ENCODE measurements at regions not wholly inside any gene's neighbourhood (a gene's known extent, or its start where the extent isn't known, plus 50 kb on each side); places are given as distances from the start of the nearest gene placed in this dataset.

DNA sequence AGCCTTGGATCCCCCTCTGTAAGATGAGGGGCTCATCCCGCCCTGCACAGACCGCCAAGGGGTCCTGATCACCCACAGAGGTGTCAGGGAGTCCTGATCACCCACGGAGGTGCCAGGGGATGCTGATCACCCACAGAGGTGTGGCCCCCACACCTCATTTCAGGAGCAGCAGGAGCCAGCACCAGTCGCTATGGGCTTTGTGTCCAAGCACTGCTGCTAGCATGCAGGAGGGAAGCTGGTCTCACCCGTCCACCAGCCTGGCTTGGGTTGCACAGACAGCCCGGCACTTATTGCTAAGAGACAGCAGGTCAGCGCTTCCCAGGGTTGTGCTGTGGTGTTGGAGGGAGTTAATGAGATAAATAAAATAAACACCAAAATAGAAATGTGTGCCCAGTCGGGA is 88.5 kb downstream of the ADRA2C start:
- no peaks in the 10 kb centered on the region for H3K9me3 ChIP-seq (ENCODE audit: low read length)
- H3K4me3 ChIP-seq (ENCODE audit: low read depth, low read length, poor library complexity, severe bottlenecking) = no peak overlapping the region
- H3K27ac ChIP-seq (ENCODE audit: low read depth, low read length, poor library complexity, severe bottlenecking) = no peak overlapping the region
- ChIA-PET POLR2A (no interaction called here), CTCF (ENCODE audit: unreplicated experiment) (interaction anchor here (0.6 kb wide), 1 partner anchor 28 kb away, joined by 3 read pairs; no protein-coding TSS in a partner anchor)
- H4K20me1 ChIP-seq (ENCODE audit: insufficient read depth, low read length) = no peaks in the 10 kb centered on the region
- TF ChIP-seq EZH2phosphoT487 (IDR thresholded peaks at IDR 0.05; ENCODE audit: borderline replicate concordance, low read depth, low read length) (no peak), CTCF (conservative IDR thresholded peaks at IDR 0.05; ENCODE audit: low read length) (no peak)
- H3K36me3 ChIP-seq (ENCODE audit: insufficient read depth, low read length) = no peaks in the 10 kb centered on the region
- no peak overlapping the region for H2AFZ ChIP-seq (ENCODE audit: low read length)
- BruUV-seq (replicated peaks) = no TSS peak
- H3K9me2 ChIP-seq (ENCODE audit: insufficient read depth, low read length) = no peaks in the 10 kb centered on the region
- no peaks in the 10 kb centered on the region for H3K79me2 ChIP-seq (ENCODE audit: insufficient read depth, low read depth, low read length)
- DNase-seq (ENCODE audit: low spot score) = no peak
- no peak overlapping the region for H3K4me2 ChIP-seq (ENCODE audit: low read length)
- intact Hi-C loops (cut with micrococcal nuclease; ENCODE audit: unreplicated experiment) = no loop called here
- no peaks in the 10 kb centered on the region for H3K4me1 ChIP-seq (ENCODE audit: insufficient read depth, low read length, poor library complexity, severe bottlenecking)

GRCh38 chr4:3855646-3856045 is 89.5 kb downstream of the ADRA2C start:
- ChIA-PET CTCF (ENCODE audit: unreplicated experiment) (no interaction called here), POLR2A (no interaction called here)
- H4K20me1 ChIP-seq (ENCODE audit: insufficient read depth, low read length) = no peaks in the 10 kb centered on the region
- TF ChIP-seq CTCF (conservative IDR thresholded peaks at IDR 0.05; ENCODE audit: low read length) (no peak), EZH2phosphoT487 (IDR thresholded peaks at IDR 0.05; ENCODE audit: borderline replicate concordance, low read depth, low read length) (no peak)
- no peaks in the 10 kb centered on the region for H3K9me3 ChIP-seq (ENCODE audit: low read length)
- no peaks in the 10 kb centered on the region for H3K9me2 ChIP-seq (ENCODE audit: insufficient read depth, low read length)
- no peak overlapping the region for H3K27ac ChIP-seq (ENCODE audit: low read depth, low read length, poor library complexity, severe bottlenecking)
- DNase-seq (ENCODE audit: low spot score) = no peak
- BruUV-seq (replicated peaks) = no TSS peak
- H3K4me2 ChIP-seq (ENCODE audit: low read length) = no peak overlapping the region
- H3K36me3 ChIP-seq (ENCODE audit: insufficient read depth, low read length) = no peaks in the 10 kb centered on the region
- no peak overlapping the region for H2AFZ ChIP-seq (ENCODE audit: low read length)
- H3K79me2 ChIP-seq (ENCODE audit: insufficient read depth, low read depth, low read length) = no peaks in the 10 kb centered on the region
- intact Hi-C loops (cut with micrococcal nuclease; ENCODE audit: unreplicated experiment) = no loop called here
- H3K4me3 ChIP-seq (ENCODE audit: low read depth, low read length, poor library complexity, severe bottlenecking) = no peak overlapping the region
- H3K4me1 ChIP-seq (ENCODE audit: insufficient read depth, low read length, poor library complexity, severe bottlenecking) = no peaks in the 10 kb centered on the region

GRCh38 chr4:3856604-3857204 is 90.5 kb downstream of the ADRA2C start:
- Histone ChIP-seq H3K27ac (ENCODE audit: low read depth, low read length, poor library complexity, severe bottlenecking) (no peak overlapping the region), H3K9me3 (ENCODE audit: low read length) (no peaks in the 10 kb centered on the region), H2AFZ (ENCODE audit: low read length) (no peak overlapping the region), H3K4me1 (ENCODE audit: insufficient read depth, low read length, poor library complexity, severe bottlenecking) (no peaks in the 10 kb centered on the region), H3K9me2 (ENCODE audit: insufficient read depth, low read length) (no peaks in the 10 kb centered on the region), H4K20me1 (ENCODE audit: insufficient read depth, low read length) (no peaks in the 10 kb centered on the region), H3K36me3 (ENCODE audit: insufficient read depth, low read length) (no peaks in the 10 kb centered on the region), H3K79me2 (ENCODE audit: insufficient read depth, low read depth, low read length) (no peaks in the 10 kb centered on the region), H3K4me3 (ENCODE audit: low read depth, low read length, poor library complexity, severe bottlenecking) (no peak overlapping the region), H3K4me2 (ENCODE audit: low read length) (no peak overlapping the region)
- ChIA-PET CTCF (ENCODE audit: unreplicated experiment) (interaction anchor here (0.8 kb wide), 1 partner anchor 14 kb away, joined by 3 read pairs; no protein-coding TSS in a partner anchor), POLR2A (no interaction called here)
- intact Hi-C loops (cut with micrococcal nuclease; ENCODE audit: unreplicated experiment) = no loop called here
- TF ChIP-seq CTCF (conservative IDR thresholded peaks at IDR 0.05; ENCODE audit: low read length) (no peak), EZH2phosphoT487 (IDR thresholded peaks at IDR 0.05; ENCODE audit: borderline replicate concordance, low read depth, low read length) (no peak)
- DNase-seq (ENCODE audit: low spot score) = no peak
- no TSS peak for BruUV-seq (replicated peaks)

Measured in OCI-LY7 (cell line).